Ishikawa (cell line): ENCODE measurements at regions not wholly inside any gene's neighbourhood (a gene's known extent, or its start where the extent isn't known, plus 50 kb on each side); places are given as distances from the start of the nearest gene placed in this dataset.

Experiments
- CEBPB ChIP-seq: IDR thresholded peaks from 2 replicates; pipeline ENCODE4 v1.6.1; 2012
- CREB1 ChIP-seq: IDR thresholded peaks from 2 replicates; pipeline ENCODE4 v1.6.1; 2012; ENCODE audit warnings: low read depth
- EGR1 ChIP-seq: IDR thresholded peaks from 2 replicates; pipeline ENCODE4 v1.6.1; 2012
- EP300 ChIP-seq: IDR thresholded peaks from 2 replicates; pipeline ENCODE4 v1.6.1; 2012; ENCODE audit warnings: borderline replicate concordance
- FOXM1 ChIP-seq: IDR thresholded peaks from 2 replicates; pipeline ENCODE4 v1.6.1; 2012; ENCODE audit warnings: low read depth, borderline replicate concordance
- MAX ChIP-seq: IDR thresholded peaks from 2 replicates; pipeline ENCODE4 v1.6.1; 2012
- RAD21 ChIP-seq: IDR thresholded peaks from 2 replicates; pipeline ENCODE4 v1.6.1; 2012; ENCODE audit warnings: low read depth
- TAF1 ChIP-seq: IDR thresholded peaks from 2 replicates; pipeline ENCODE4 v1.6.1; 2012; ENCODE audit warnings: low read depth, mild to moderate bottlenecking
- TCF12 ChIP-seq: IDR thresholded peaks from 2 replicates; pipeline ENCODE4 v1.6.1; 2012; ENCODE audit warnings: low read depth
- TEAD4 ChIP-seq: IDR thresholded peaks from 2 replicates; pipeline ENCODE4 v1.6.1; 2012
- YY1 ChIP-seq: IDR thresholded peaks from 2 replicates; pipeline ENCODE4 v1.6.1; 2012; ENCODE audit warnings: low read depth
- ZBTB7A ChIP-seq: IDR thresholded peaks from 2 replicates; pipeline ENCODE4 v1.6.1; 2012; ENCODE audit warnings: low read depth
- TF ChIP-seq, protein P1 (sequence below): IDR thresholded peaks from 2 replicates; pipeline ENCODE4 v1.6.1; 2012; ENCODE audit warnings: low read depth, mild to moderate bottlenecking
- TF ChIP-seq, protein P2 (sequence below): IDR thresholded peaks from 2 replicates; pipeline ENCODE4 v1.6.1; 2012

- no peak for TF ChIP-seq TCF12
- no peak for TF ChIP-seq EP300
- TF ChIP-seq TAF1: no peak
- no peak for TF ChIP-seq YY1
- TF ChIP-seq, protein P1, sequence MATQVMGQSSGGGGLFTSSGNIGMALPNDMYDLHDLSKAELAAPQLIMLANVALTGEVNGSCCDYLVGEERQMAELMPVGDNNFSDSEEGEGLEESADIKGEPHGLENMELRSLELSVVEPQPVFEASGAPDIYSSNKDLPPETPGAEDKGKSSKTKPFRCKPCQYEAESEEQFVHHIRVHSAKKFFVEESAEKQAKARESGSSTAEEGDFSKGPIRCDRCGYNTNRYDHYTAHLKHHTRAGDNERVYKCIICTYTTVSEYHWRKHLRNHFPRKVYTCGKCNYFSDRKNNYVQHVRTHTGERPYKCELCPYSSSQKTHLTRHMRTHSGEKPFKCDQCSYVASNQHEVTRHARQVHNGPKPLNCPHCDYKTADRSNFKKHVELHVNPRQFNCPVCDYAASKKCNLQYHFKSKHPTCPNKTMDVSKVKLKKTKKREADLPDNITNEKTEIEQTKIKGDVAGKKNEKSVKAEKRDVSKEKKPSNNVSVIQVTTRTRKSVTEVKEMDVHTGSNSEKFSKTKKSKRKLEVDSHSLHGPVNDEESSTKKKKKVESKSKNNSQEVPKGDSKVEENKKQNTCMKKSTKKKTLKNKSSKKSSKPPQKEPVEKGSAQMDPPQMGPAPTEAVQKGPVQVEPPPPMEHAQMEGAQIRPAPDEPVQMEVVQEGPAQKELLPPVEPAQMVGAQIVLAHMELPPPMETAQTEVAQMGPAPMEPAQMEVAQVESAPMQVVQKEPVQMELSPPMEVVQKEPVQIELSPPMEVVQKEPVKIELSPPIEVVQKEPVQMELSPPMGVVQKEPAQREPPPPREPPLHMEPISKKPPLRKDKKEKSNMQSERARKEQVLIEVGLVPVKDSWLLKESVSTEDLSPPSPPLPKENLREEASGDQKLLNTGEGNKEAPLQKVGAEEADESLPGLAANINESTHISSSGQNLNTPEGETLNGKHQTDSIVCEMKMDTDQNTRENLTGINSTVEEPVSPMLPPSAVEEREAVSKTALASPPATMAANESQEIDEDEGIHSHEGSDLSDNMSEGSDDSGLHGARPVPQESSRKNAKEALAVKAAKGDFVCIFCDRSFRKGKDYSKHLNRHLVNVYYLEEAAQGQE: no peak
- TF ChIP-seq CEBPB: no peak
- TF ChIP-seq, protein P2, sequence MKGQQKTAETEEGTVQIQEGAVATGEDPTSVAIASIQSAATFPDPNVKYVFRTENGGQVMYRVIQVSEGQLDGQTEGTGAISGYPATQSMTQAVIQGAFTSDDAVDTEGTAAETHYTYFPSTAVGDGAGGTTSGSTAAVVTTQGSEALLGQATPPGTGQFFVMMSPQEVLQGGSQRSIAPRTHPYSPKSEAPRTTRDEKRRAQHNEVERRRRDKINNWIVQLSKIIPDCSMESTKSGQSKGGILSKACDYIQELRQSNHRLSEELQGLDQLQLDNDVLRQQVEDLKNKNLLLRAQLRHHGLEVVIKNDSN: no peak
- TF ChIP-seq CREB1: no peak
- TF ChIP-seq FOXM1: no peak
- no peak for TF ChIP-seq EGR1
- TF ChIP-seq MAX: no peak
- TF ChIP-seq RAD21: no peak
- TF ChIP-seq ZBTB7A: no peak
- TF ChIP-seq TEAD4: no peak
Observed at GRCh38 chr11:24142062-24142461, 354.8 kb upstream of the LUZP2 start.
